ELF-1 (cell line): ENCODE measurements at regions not wholly inside any gene's neighbourhood (a gene's known extent, or its start where the extent isn't known, plus 50 kb on each side); places are given as distances from the start of the nearest gene placed in this dataset.
"Not testable (repeated sequence)": the region's sequence is repeated elsewhere in the genome, so short reads cannot be mapped to it uniquely, and the experiment has no call there.

Experiments
- DNase-seq: peaks from one replicate; pipeline ENCODE4 v3.0.0-alpha.2; 2016; ENCODE audit warnings: low read depth, low spot score

GRCh38 chr3:144820232-144820631 is 848.6 kb downstream of the DIPK2A start:
- not testable (repeated sequence) for DNase-seq

GRCh38 chr3:144820726-144821125 is 849.1 kb downstream of the DIPK2A start:
- DNase-seq: no peak

GRCh38 chr3:144821583-144821982 is 850.0 kb downstream of the DIPK2A start:
- no peak for DNase-seq

- no peak for DNase-seq
Measured at GRCh38 chr3:144822671-144823070, 851.0 kb downstream of the DIPK2A start.

GRCh38 chr3:144831955-144832716 is 860.5 kb downstream of the DIPK2A start:
- DNase-seq: no peak

- DNase-seq: no peak
Measured at GRCh38 chr3:144839991-144840390, 868.4 kb downstream of the DIPK2A start.

GRCh38 chr3:144840866-144841265 is 869.2 kb downstream of the DIPK2A start:
- no peak for DNase-seq

GRCh38 chr3:144843099-144843498 is 871.5 kb downstream of the DIPK2A start:
- peak; percentile 5 for DNase-seq

- no peak for DNase-seq
Measured at GRCh38 chr3:144852999-144853398, 881.4 kb downstream of the DIPK2A start.

GRCh38 chr3:144854020-144854419 is 882.4 kb downstream of the DIPK2A start:
- not testable (repeated sequence) for DNase-seq

GRCh38 chr3:144859161-144859560 is 887.5 kb downstream of the DIPK2A start:
- no peak for DNase-seq

GRCh38 chr3:144864646-144865045 is 893.0 kb downstream of the DIPK2A start:
- DNase-seq: no peak

GRCh38 chr3:144865948-144866347 is 894.3 kb downstream of the DIPK2A start:
- DNase-seq: no peak

- no peak for DNase-seq
Measured at GRCh38 chr3:144866476-144866875, 894.9 kb downstream of the DIPK2A start.

GRCh38 chr3:144868506-144868905 is 896.9 kb downstream of the DIPK2A start:
- no peak for DNase-seq

- no peak for DNase-seq
Measured at GRCh38 chr3:144873066-144873465, 901.4 kb downstream of the DIPK2A start.

GRCh38 chr3:144875211-144875610 is 903.6 kb downstream of the DIPK2A start:
- no peak for DNase-seq

- no peak for DNase-seq
Measured at GRCh38 chr3:144877356-144877755, 905.7 kb downstream of the DIPK2A start.

GRCh38 chr3:144879701-144880100 is 908.1 kb downstream of the DIPK2A start:
- no peak for DNase-seq

- no peak for DNase-seq
Measured at GRCh38 chr3:144893980-144894379, 922.4 kb downstream of the DIPK2A start.

GRCh38 chr3:144894576-144894975 is 923.0 kb downstream of the DIPK2A start:
- no peak for DNase-seq

GRCh38 chr3:144900366-144900765 is 928.7 kb downstream of the DIPK2A start:
- no peak for DNase-seq

- DNase-seq: not testable (repeated sequence)
Measured at GRCh38 chr3:144907581-144907980, 936.0 kb downstream of the DIPK2A start.

GRCh38 chr3:144912968-144913367 is 941.3 kb downstream of the DIPK2A start:
- DNase-seq: no peak
